Psoas muscle (tissue), 7 donors: ENCODE measurements at regions not wholly inside any gene's neighbourhood (a gene's known extent, or its start where the extent isn't known, plus 50 kb on each side); places are given as distances from the start of the nearest gene placed in this dataset.

Experiments used
- ATAC-seq, 4 donors: fragments of 200-7000 bp; cut with Tn5 transposase; one replicate each; pipeline ENCODE4 v1.9.1; 2020; ENCODE audit warnings: moderate library complexity in 3 of 4, mild to moderate bottlenecking in 2 of 4
- DNase-seq, 2 donors: peaks; one replicate each; pipeline ENCODE4 v3.0.0-alpha.2; 2020
- H3K27ac ChIP-seq: fragments of 200-600 bp; one replicate; pipeline ENCODE4 v1.8.0; 2022
- H3K27me3 ChIP-seq, 3 donors: fragments of 200-600 bp in 1 of 3; one replicate each; pipeline versions ENCODE4 v1.6.1 to v1.8.0; 2013 to 2022; ENCODE audit warnings: low read length in 2 of 3, mild to moderate bottlenecking in 2 of 3, moderate library complexity in 1 of 3; ENCODE audit not compliant: insufficient read depth in 3 of 3
- H3K36me3 ChIP-seq, 2 donors: fragments of 200-600 bp in 1 of 2; one replicate each; pipeline versions ENCODE4 v1.6.1 to v1.8.0; 2013 to 2022; ENCODE audit warnings: low read depth in 1 of 2, mild to moderate bottlenecking in 1 of 2, moderate library complexity in 1 of 2; ENCODE audit not compliant: insufficient read depth in 1 of 2
- H3K4me1 ChIP-seq: fragments of 200-600 bp; one replicate; pipeline ENCODE4 v1.8.0; 2022
- H3K4me3 ChIP-seq: fragments of 200-600 bp; one replicate; pipeline ENCODE4 v1.8.0; 2022; ENCODE audit warnings: mild to moderate bottlenecking
- H3K9me3 ChIP-seq: fragments of 200-600 bp; one replicate; pipeline ENCODE4 v1.8.0; 2022
- WGBS, 3 donors: extraction: QIAGEN DNeasy Blood & Tissue Kit; methylation state at CpG; one replicate each; pipeline versions ENCODE4 v1.1.6 to v1.1.7; 2013; 5-methylcytosine and 5-hydroxymethylcytosine counted together
- intact Hi-C, 2 donors: fragments of 100-400 bp; cut with DNase I; formaldehyde crosslinking; loops; one replicate each; pipeline versions ENCODE4 v1.11.0 to v1.14.2; 2022
- TF ChIP-seq, protein P1 (sequence below): fragments of 200-600 bp; IDR thresholded peaks from one replicate; pipeline ENCODE4 v1.8.0; 2022; ENCODE audit warnings: antibody characterized with exemption
- donor health status: healthy with polysubstance abuse.
- donor health status: DM: no; HTN: no; CAD: no; lungs with moderate emphysema.
- donor health status: Bipolar disorder and iron deficiency.
- donor health status: healthy.
- donor health status: DM: yes; HTN: yes; CAD: no.
- donor health status: DM: no; HTN: no; CAD: no.
- donor health status: DM: yes; HTN: yes; CAD: no.

DNA sequence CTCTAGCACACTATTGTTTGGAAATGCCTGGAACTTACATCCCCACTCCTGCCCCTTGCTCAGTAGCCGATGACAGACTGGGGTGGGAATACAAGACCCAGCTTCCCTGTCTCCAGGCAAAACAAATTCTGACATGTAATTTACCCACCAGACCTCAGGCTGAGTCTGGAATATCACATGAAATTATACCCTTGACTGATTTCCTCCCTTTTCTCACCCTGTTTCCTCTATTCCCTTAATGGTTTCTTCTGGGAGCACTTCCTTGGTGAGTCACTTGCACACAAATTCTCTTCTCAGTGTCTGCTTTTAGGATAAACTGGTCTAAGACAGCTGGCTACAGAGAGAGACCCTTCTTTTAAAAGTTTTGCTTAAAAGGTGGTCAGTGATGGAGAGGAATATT, 65.8 kb upstream of the DIPK2B start:
- TF ChIP-seq, protein P1, sequence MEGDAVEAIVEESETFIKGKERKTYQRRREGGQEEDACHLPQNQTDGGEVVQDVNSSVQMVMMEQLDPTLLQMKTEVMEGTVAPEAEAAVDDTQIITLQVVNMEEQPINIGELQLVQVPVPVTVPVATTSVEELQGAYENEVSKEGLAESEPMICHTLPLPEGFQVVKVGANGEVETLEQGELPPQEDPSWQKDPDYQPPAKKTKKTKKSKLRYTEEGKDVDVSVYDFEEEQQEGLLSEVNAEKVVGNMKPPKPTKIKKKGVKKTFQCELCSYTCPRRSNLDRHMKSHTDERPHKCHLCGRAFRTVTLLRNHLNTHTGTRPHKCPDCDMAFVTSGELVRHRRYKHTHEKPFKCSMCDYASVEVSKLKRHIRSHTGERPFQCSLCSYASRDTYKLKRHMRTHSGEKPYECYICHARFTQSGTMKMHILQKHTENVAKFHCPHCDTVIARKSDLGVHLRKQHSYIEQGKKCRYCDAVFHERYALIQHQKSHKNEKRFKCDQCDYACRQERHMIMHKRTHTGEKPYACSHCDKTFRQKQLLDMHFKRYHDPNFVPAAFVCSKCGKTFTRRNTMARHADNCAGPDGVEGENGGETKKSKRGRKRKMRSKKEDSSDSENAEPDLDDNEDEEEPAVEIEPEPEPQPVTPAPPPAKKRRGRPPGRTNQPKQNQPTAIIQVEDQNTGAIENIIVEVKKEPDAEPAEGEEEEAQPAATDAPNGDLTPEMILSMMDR: no peak
- no peaks in the 10 kb centered on the region for H3K36me3 ChIP-seq
- H3K27me3 ChIP-seq: peaks cover 0 to 5% (median 0%) of the 10 kb centered on the region in 3 donors
- H3K27ac ChIP-seq: no peak overlapping the region
- ATAC-seq (no peak), DNase-seq (no peak)
- no peaks in the 10 kb centered on the region for H3K9me3 ChIP-seq
- intact Hi-C loops: no loop called here
- no peaks in the 10 kb centered on the region for H3K4me1 ChIP-seq
- 63 to 92% (median 72%) methylated on average over 1 of the region's 1 CpG for WGBS, 3 donors
- H3K4me3 ChIP-seq: no peak overlapping the region

GRCh38 chrX:45264865-45265264, 64.2 kb upstream of the DIPK2B start:
- H3K4me1 ChIP-seq: no peaks in the 10 kb centered on the region
- ATAC-seq: no peak
- no peaks in the 10 kb centered on the region for H3K9me3 ChIP-seq
- H3K4me3 ChIP-seq: no peak overlapping the region
- H3K27ac ChIP-seq: no peak overlapping the region
- intact Hi-C loops: no loop called here
- no peaks in the 10 kb centered on the region for H3K27me3 ChIP-seq
- WGBS, 3 donors: 35 to 65% (median 41%) methylated on average over 7 of the region's 7 CpGs
- TF ChIP-seq, protein P1: no peak
- no peaks in the 10 kb centered on the region for H3K36me3 ChIP-seq
- DNase-seq: no peak

- Histone ChIP-seq H3K4me3 (no peak overlapping the region), H3K9me3 (no peaks in the 10 kb centered on the region), H3K36me3 (no peaks in the 10 kb centered on the region), H3K4me1 (no peaks in the 10 kb centered on the region), H3K27ac (no peak overlapping the region), H3K27me3 (no peaks in the 10 kb centered on the region)
- TF ChIP-seq, protein P1: no peak
- DNase-seq: no peak
- 86 to 100% (median 96%) methylated on average over 1 of the region's 1 CpG for WGBS, 3 donors
- intact Hi-C loops: no loop called here
- ATAC-seq: no peak
These were observed 60.8 kb upstream of the DIPK2B start for GRCh38 chrX:45261471-45261870.

DNA sequence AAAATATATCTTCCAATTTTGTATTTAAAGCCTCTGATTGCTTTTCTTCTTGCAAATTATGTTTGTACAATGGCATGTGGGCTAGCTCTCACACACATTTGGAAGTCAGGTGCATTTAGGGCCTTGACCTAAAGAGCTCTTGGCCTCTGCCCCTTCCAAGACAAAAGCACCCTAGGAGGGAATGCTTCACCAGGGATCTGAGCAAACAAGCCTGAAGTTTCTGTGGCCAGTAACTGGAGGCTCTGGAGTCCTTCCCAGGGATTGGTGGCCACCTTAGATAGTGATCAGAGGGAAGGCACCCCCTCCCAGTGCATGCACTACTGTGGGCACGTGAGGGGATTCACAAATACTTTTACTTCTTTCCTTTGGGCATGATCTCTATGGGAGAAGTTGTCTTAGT, 60.3 kb upstream of the DIPK2B start:
- no peak overlapping the region for H3K4me3 ChIP-seq
- intact Hi-C loops: no loop called here
- H3K4me1 ChIP-seq: no peaks in the 10 kb centered on the region
- no peaks in the 10 kb centered on the region for H3K9me3 ChIP-seq
- no peaks in the 10 kb centered on the region for H3K36me3 ChIP-seq
- no peak for ATAC-seq
- 65 to 96% (median 90%) methylated on average over 1 of the region's 1 CpG for WGBS, 3 donors
- no peaks in the 10 kb centered on the region for H3K27me3 ChIP-seq
- H3K27ac ChIP-seq: no peak overlapping the region
- TF ChIP-seq, protein P1: no peak
- DNase-seq: no peak

DNA sequence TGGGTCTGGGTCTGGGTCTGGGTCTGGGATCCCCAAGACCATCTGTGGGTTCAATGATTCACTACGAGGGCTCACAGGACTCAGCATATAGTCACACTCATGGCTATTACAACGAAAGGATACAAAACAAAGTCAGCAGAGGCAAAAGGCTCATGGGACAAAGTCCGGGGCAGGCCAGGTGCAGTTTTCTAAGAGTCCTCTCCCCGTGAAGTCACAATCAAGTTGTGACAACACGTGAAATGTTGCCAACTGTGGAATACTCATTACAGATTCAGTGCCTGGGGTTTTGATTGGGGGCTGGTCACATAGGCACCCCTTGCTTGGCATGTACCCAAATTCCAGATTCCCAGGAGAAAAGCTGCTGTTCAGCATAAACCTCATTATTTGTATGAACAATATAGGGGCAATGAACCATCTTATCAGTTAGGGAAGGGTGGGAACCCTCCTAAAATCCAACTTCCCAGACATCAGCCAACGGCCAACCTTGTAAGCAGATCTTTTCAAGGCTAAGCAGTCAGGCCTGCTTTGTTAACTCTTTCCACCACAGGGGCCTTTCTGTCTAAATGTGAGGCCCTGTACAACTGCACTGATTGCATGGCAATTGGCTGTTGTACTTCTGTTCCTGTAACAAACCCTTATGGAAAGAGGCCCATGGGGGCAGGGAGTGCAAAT, 58.2 kb upstream of the DIPK2B start:
- no peak for ATAC-seq
- whole genome bisulfite sequencing, 3 donors: 59 to 72% (median 68%) methylated on average over 6 of the region's 6 CpGs
- intact Hi-C loops: no loop called here

More for the DNA sequence above, 58.2 kb upstream of the DIPK2B start:
- Histone ChIP-seq H3K4me3 (no peak overlapping the region), H3K36me3 (no peaks in the 10 kb centered on the region), H3K9me3 (no peaks in the 10 kb centered on the region), H3K27me3 (no peaks in the 10 kb centered on the region), H3K27ac (no peak overlapping the region), H3K4me1 (no peaks in the 10 kb centered on the region)
- TF ChIP-seq, protein P1: no peak
- DNase-seq: no peak
